GM12864 (cell line): ENCODE measurements at regions not wholly inside any gene's neighbourhood (a gene's known extent, or its start where the extent isn't known, plus 50 kb on each side); places are given as distances from the start of the nearest gene placed in this dataset.

Experiments
- DNase-seq: peaks from one replicate; pipeline ENCODE4 v3.0.0-alpha.2; 2011; ENCODE audit warnings: low read depth
- H3K4me3 ChIP-seq: 2 replicates; pipeline ENCODE4 v1.5.1; 2011; ENCODE audit warnings: mild to moderate bottlenecking, low read depth, low read length, control low read depth
- CTCF ChIP-seq: IDR thresholded peaks from 2 replicates; pipeline ENCODE4 v1.5.1; 2011; ENCODE audit warnings: low read depth, mild to moderate bottlenecking, moderate library complexity, low read length, control low read depth, inconsistent platforms; ENCODE audit errors: missing control alignments

- no peak overlapping the region for H3K4me3 ChIP-seq
- no peak for TF ChIP-seq CTCF
- no peak for DNase-seq
Measured at GRCh38 chr13:40186041-40186440, 480.4 kb downstream of the FOXO1 start.

GRCh38 chr13:40186626-40187323 lies 479.7 kb downstream of the FOXO1 start:
- no peak for TF ChIP-seq CTCF
- H3K4me3 ChIP-seq, result no peak overlapping the region

GRCh38 chr13:40187324-40187795 lies 479.1 kb downstream of the FOXO1 start:
- no peak overlapping the region for H3K4me3 ChIP-seq
- TF ChIP-seq CTCF, result no peak
- no peak for DNase-seq

More at GRCh38 chr13:40186626-40187323, 479.7 kb downstream of the FOXO1 start:
- no peak for DNase-seq

- no peak overlapping the region for H3K4me3 ChIP-seq
- DNase-seq, result no peak
- no peak for TF ChIP-seq CTCF
Measured at GRCh38 chr13:40187841-40188591, 478.4 kb downstream of the FOXO1 start.

GRCh38 chr13:40189426-40189825 lies 477.0 kb downstream of the FOXO1 start:
- no peak for DNase-seq
- TF ChIP-seq CTCF, result no peak
- no peak overlapping the region for H3K4me3 ChIP-seq

GRCh38 chr13:40189898-40190630 lies 476.4 kb downstream of the FOXO1 start:
- no peak for DNase-seq
- H3K4me3 ChIP-seq, result no peak overlapping the region
- no peak for TF ChIP-seq CTCF
